Sciatic nerve (tissue), 2 donors: ENCODE measurements at regions not wholly inside any gene's neighbourhood (a gene's known extent, or its start where the extent isn't known, plus 50 kb on each side); places are given as distances from the start of the nearest gene placed in this dataset.
"Not testable (repeated sequence)": the region's sequence is repeated elsewhere in the genome, so short reads cannot be mapped to it uniquely, and the experiment has no call there.

Experiments
- ATAC-seq: fragments of 200-7000 bp; cut with Tn5 transposase; one replicate; pipeline ENCODE4 v1.9.1; 2020; ENCODE audit warnings: mild to moderate bottlenecking, moderate library complexity
- DNase-seq: peaks from one replicate; pipeline ENCODE4 v3.0.0-alpha.2; 2020; ENCODE audit warnings: low spot score
- intact Hi-C: fragments of 100-400 bp; cut with DNase I; formaldehyde crosslinking; loops from one replicate; pipeline ENCODE4 v1.14.2; 2022
- donor health status: DM: no; HTN: no; CAD: no.
- donor health status: DM: no; HTN: no; CAD: no.

- intact Hi-C loops, ATAC-seq, DNase-seq: not testable (repeated sequence)
These were observed 473.0 kb downstream of the PLOD2 start for GRCh38 chr3:145687978-145688377.

GRCh38 chr3:145692751-145693150 is 468.2 kb downstream of the PLOD2 start:
- ATAC-seq (no peak), DNase-seq (no peak)
- intact Hi-C loops, result no loop called here

GRCh38 chr3:145696011-145696410 is 465.0 kb downstream of the PLOD2 start:
- DNase-seq, result no peak
- ATAC-seq, result no peak
- intact Hi-C loops, result no loop called here

- intact Hi-C loops, result no loop called here
- DNase-seq (no peak), ATAC-seq (no peak)
These were observed 462.7 kb downstream of the PLOD2 start for GRCh38 chr3:145698250-145698649.

GRCh38 chr3:145698749-145699148 is 462.2 kb downstream of the PLOD2 start:
- intact Hi-C loops, result no loop called here
- no peak for ATAC-seq

GRCh38 chr3:145704020-145704419 is 457.0 kb downstream of the PLOD2 start:
- ATAC-seq, result no peak
- intact Hi-C loops, result no loop called here

More at GRCh38 chr3:145698749-145699148, 462.2 kb downstream of the PLOD2 start:
- DNase-seq, result no peak

GRCh38 chr3:145709779-145710178 is 451.2 kb downstream of the PLOD2 start:
- ATAC-seq, intact Hi-C loops, DNase-seq: not testable (repeated sequence)

More at GRCh38 chr3:145704020-145704419, 457.0 kb downstream of the PLOD2 start:
- DNase-seq, result no peak

- intact Hi-C loops, result no loop called here
- DNase-seq (no peak), ATAC-seq (peak; percentile 30)
These were observed 444.5 kb downstream of the PLOD2 start for GRCh38 chr3:145716519-145716918.

GRCh38 chr3:145719114-145719513 is 441.9 kb downstream of the PLOD2 start:
- intact Hi-C loops, result no loop called here
- no peak for ATAC-seq

GRCh38 chr3:145721273-145721805 is 439.6 kb downstream of the PLOD2 start:
- no peak for DNase-seq
- ATAC-seq, result peak; percentile 34
- intact Hi-C loops, result no loop called here

More at GRCh38 chr3:145719114-145719513, 441.9 kb downstream of the PLOD2 start:
- no peak for DNase-seq

- intact Hi-C loops, result no loop called here
- ATAC-seq, result no peak
- DNase-seq, result no peak
These were observed 439.2 kb downstream of the PLOD2 start for GRCh38 chr3:145721815-145722214.

GRCh38 chr3:145727476-145727875 is 433.5 kb downstream of the PLOD2 start:
- ATAC-seq (no peak), DNase-seq (no peak)
- intact Hi-C loops, result no loop called here

GRCh38 chr3:145735631-145736030 is 425.4 kb downstream of the PLOD2 start:
- no peak for DNase-seq
- intact Hi-C loops, result no loop called here

GRCh38 chr3:145737952-145738351 is 423.0 kb downstream of the PLOD2 start:
- intact Hi-C loops, result no loop called here
- DNase-seq (no peak), ATAC-seq (no peak)

More at GRCh38 chr3:145735631-145736030, 425.4 kb downstream of the PLOD2 start:
- ATAC-seq, result no peak

GRCh38 chr3:145739926-145740325 is 421.1 kb downstream of the PLOD2 start:
- no peak for DNase-seq
- no peak for ATAC-seq
- intact Hi-C loops, result no loop called here

- DNase-seq (no peak), ATAC-seq (no peak)
These were observed 410.3 kb downstream of the PLOD2 start for GRCh38 chr3:145750657-145751056.

GRCh38 chr3:145752576-145752975 is 408.4 kb downstream of the PLOD2 start:
- ATAC-seq, result no peak
- intact Hi-C loops, result no loop called here
- DNase-seq, result no peak

More at GRCh38 chr3:145750657-145751056, 410.3 kb downstream of the PLOD2 start:
- intact Hi-C loops, result no loop called here

GRCh38 chr3:145754605-145755289 is 406.2 kb downstream of the PLOD2 start:
- no peak for DNase-seq
- intact Hi-C loops, result no loop called here
- no peak for ATAC-seq

- DNase-seq, result no peak
- intact Hi-C loops, result no loop called here
- ATAC-seq, result no peak
These were observed 400.9 kb downstream of the PLOD2 start for GRCh38 chr3:145760036-145760435.

- intact Hi-C loops, result no loop called here
- ATAC-seq (no peak), DNase-seq (no peak)
These were observed 393.1 kb downstream of the PLOD2 start for GRCh38 chr3:145767909-145768308.
